ENCODE measurements at regions not wholly inside any gene's neighbourhood (a gene's known extent, or its start where the extent isn't known, plus 50 kb on each side); places are given as distances from the start of the nearest gene placed in this dataset.

DNA sequence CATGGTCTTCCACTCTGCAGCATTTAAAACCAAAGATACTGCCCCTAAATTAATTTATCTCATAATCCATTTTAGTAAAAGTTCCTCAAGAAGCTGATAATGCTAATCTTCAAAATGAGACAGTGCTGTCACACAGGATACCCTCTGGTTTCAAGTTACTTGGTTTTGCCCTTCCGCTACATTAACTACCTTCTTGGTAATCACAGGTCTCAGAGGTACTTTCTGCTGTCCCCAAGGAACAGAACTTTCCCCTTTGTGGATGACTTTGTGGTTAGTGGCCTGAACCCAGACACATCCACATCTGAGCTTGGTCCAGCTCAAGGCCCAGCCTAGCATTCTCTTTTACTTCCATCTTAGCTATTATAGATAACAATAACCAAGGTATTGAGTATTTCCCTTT lies 88.8 kb upstream of the TMEM26 start:
- Histone ChIP-seq H2BK15ac (ENCODE audit: low read depth, low read length) (no peak overlapping the region), H3K36me3 (ENCODE audit: control insufficient read depth, insufficient read depth, low read length) (no peaks in the 10 kb centered on the region), H3K9ac (ENCODE audit: low read depth, low read length) (no peak overlapping the region), H3K4me2 (ENCODE audit: low read depth, low read length) (no peak overlapping the region), H3K18ac (ENCODE audit: low read depth, low read length) (no peak overlapping the region), H3K9me1 (ENCODE audit: insufficient read depth, low read length) (no peaks in the 10 kb centered on the region), H4K20me1 (ENCODE audit: insufficient read depth, low read length) (no peaks in the 10 kb centered on the region), H2BK120ac (ENCODE audit: low read depth, low read length) (no peak overlapping the region), H3K27ac (ENCODE audit: insufficient read depth, low read length) (no peak overlapping the region), H3K14ac (replicated peaks; ENCODE audit: low read depth, low read length) (no peak overlapping the region), H2AFZ (replicated peaks; ENCODE audit: low read length, poor library complexity) (no peak overlapping the region), H4K91ac (ENCODE audit: insufficient read depth, low read depth, low read length) (no peak overlapping the region), H4K5ac (ENCODE audit: low read depth, low read length) (no peak overlapping the region), H3K9me3 (ENCODE audit: control insufficient read depth, insufficient read depth, low read length) (no peaks in the 10 kb centered on the region; the same call in 1 of the 2 replicates), H3K4me1 (ENCODE audit: control insufficient read depth, insufficient read depth, low read length) (no peaks in the 10 kb centered on the region), H3K4ac (ENCODE audit: low read depth, low read length) (no peak overlapping the region), H3K56ac (ENCODE audit: extremely low read depth, insufficient read depth, low read length) (no peak overlapping the region), H3K23ac (ENCODE audit: low read depth, low read length) (no peak overlapping the region), H4K8ac (ENCODE audit: low read depth in 2 of 2, low read length in 2 of 2) (no peak overlapping the region), H3K79me1 (ENCODE audit: low read depth in 1 of 2, low read length in 2 of 2) (no peaks in the 10 kb centered on the region), H2BK20ac (ENCODE audit: low read depth, low read length) (no peak overlapping the region), H3K4me3 (ENCODE audit: insufficient read depth, low read depth, low read length) (no peak overlapping the region), H3K27me3 (ENCODE audit: control insufficient read depth, insufficient read depth, low read length) (no peaks in the 10 kb centered on the region; the same call in none of the 2 replicates), H2BK5ac (ENCODE audit: low read depth, low read length, poor library complexity, severe bottlenecking) (no peak overlapping the region), H2AK5ac (ENCODE audit: low read depth, low read length) (no peak overlapping the region), H2AK9ac (replicated peaks; ENCODE audit: low read depth, low read length, poor library complexity) (no peak overlapping the region)
- dilution Hi-C loops (cut with HindIII; ENCODE audit: low sequenced_read_pairs, unreplicated experiment) (no loop called here), intact Hi-C loops (cut with micrococcal nuclease) (no loop called here), in situ Hi-C loops (cut with MboI; ENCODE audit: low sequenced_read_pairs) (no loop called here)
- TF ChIP-seq BHLHE40 (IDR thresholded peaks at IDR 0.05; ENCODE audit: low read depth, low read length) (no peak), FOS (IDR thresholded peaks at IDR 0.05; ENCODE audit: low read depth, low read length) (no peak), ELK1 (IDR thresholded peaks at IDR 0.05; ENCODE audit: borderline replicate concordance, low read depth, low read length) (no peak), MXI1 (IDR thresholded peaks at IDR 0.05; ENCODE audit: borderline replicate concordance, low read depth, low read length) (no peak), RAD21 (IDR thresholded peaks at IDR 0.05; ENCODE audit: low read length) (no peak), RCOR1 (IDR thresholded peaks at IDR 0.05; ENCODE audit: insufficient replicate concordance, low read length) (no peak), NFE2L2 (IDR thresholded peaks at IDR 0.05; ENCODE audit: low read depth, low read length) (no peak), CEBPB (IDR thresholded peaks at IDR 0.05; ENCODE audit: low read depth, low read length) (no peak), POLR2A (IDR thresholded peaks at IDR 0.05; ENCODE audit: low read depth, low read length) (no peak), CHD1 (IDR thresholded peaks at IDR 0.05; ENCODE audit: low read depth, low read length) (no peak), SMC3 (IDR thresholded peaks at IDR 0.05; ENCODE audit: low read depth, low read length) (no peak), RFX5 (IDR thresholded peaks at IDR 0.05; ENCODE audit: low read depth, low read length) (no peak), MAZ (IDR thresholded peaks at IDR 0.05; ENCODE audit: borderline replicate concordance, low read depth, low read length) (no peak)
- TF ChIP-seq, protein P1, sequence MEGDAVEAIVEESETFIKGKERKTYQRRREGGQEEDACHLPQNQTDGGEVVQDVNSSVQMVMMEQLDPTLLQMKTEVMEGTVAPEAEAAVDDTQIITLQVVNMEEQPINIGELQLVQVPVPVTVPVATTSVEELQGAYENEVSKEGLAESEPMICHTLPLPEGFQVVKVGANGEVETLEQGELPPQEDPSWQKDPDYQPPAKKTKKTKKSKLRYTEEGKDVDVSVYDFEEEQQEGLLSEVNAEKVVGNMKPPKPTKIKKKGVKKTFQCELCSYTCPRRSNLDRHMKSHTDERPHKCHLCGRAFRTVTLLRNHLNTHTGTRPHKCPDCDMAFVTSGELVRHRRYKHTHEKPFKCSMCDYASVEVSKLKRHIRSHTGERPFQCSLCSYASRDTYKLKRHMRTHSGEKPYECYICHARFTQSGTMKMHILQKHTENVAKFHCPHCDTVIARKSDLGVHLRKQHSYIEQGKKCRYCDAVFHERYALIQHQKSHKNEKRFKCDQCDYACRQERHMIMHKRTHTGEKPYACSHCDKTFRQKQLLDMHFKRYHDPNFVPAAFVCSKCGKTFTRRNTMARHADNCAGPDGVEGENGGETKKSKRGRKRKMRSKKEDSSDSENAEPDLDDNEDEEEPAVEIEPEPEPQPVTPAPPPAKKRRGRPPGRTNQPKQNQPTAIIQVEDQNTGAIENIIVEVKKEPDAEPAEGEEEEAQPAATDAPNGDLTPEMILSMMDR (conservative IDR thresholded peaks at IDR 0.05; ENCODE audit: low read depth, low read length), result no peak
- TF ChIP-seq, protein P2, sequence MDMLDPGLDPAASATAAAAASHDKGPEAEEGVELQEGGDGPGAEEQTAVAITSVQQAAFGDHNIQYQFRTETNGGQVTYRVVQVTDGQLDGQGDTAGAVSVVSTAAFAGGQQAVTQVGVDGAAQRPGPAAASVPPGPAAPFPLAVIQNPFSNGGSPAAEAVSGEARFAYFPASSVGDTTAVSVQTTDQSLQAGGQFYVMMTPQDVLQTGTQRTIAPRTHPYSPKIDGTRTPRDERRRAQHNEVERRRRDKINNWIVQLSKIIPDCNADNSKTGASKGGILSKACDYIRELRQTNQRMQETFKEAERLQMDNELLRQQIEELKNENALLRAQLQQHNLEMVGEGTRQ (IDR thresholded peaks at IDR 0.05; ENCODE audit: low read depth, low read length), result no peak
- no TSS peak for BruUV-seq (replicated peaks)
- WGBS, 2 experiments (ENCODE audit: extremely low coverage in 2 of 2, insufficient read length in 1 of 2), result no CpG with 5 or more reads among the region's 1 CpG
- no peak for DNase-seq
- ATAC-seq (ENCODE audit: low read depth), result no peak
- CTCF ChIA-PET, result interaction anchor here (1.1 kb wide), 1 partner anchor 8 kb away, joined by 4 read pairs; no protein-coding TSS in a partner anchor
- POLR2A ChIA-PET (ENCODE audit: unreplicated experiment), result no interaction called here
